Activated B cell treated with CpG ODN at 0.5 μM for 24 hours (primary cell): ENCODE measurements at regions not wholly inside any gene's neighbourhood (a gene's known extent, or its start where the extent isn't known, plus 50 kb on each side); places are given as distances from the start of the nearest gene placed in this dataset.

Experiments
- ATAC-seq: fragments of 200-7000 bp; cut with Tn5 transposase; one replicate; pipeline ENCODE4 v1.10.0; 2021; ENCODE audit warnings: low read depth, mild to moderate bottlenecking, moderate library complexity
- CTCF ChIA-PET: fragments of 350-600 bp; sonication (Branson Sonifier 250); formaldehyde crosslinking; loops from one replicate; lab custom pipeline; 2021; ENCODE audit warnings: antibody characterized with exemption; lab: Charles Lee
- POLR2A ChIA-PET: fragments of 350-600 bp; sonication (Branson Sonifier 250); formaldehyde crosslinking; loops from one replicate; lab custom pipeline; 2021; ENCODE audit warnings: antibody characterized with exemption; lab: Charles Lee
- DNase-seq: peaks from one replicate; pipeline ENCODE4 v3.0.0; 2022
- H3K27ac Mint-ChIP-seq: one replicate; pipeline ENCODE4 v1.8.0; 2020; ENCODE audit warnings: mixed read lengths
- H3K27me3 Mint-ChIP-seq: one replicate; pipeline ENCODE4 v1.8.0; 2021; ENCODE audit warnings: mixed read lengths
- H3K36me3 Mint-ChIP-seq: one replicate; pipeline ENCODE4 v1.8.0; 2021; ENCODE audit warnings: low read depth, mixed read lengths
- H3K4me1 Mint-ChIP-seq: one replicate; pipeline ENCODE4 v1.8.0; 2021; ENCODE audit warnings: mixed read lengths
- H3K4me3 Mint-ChIP-seq: one replicate; pipeline ENCODE4 v1.8.0; 2020; ENCODE audit warnings: mild to moderate bottlenecking, mixed read lengths
- H3K9me3 Mint-ChIP-seq: one replicate; pipeline ENCODE4 v1.8.0; 2020; ENCODE audit warnings: mixed read lengths
- intact Hi-C: fragments of 100-400 bp; cut with micrococcal nuclease; formaldehyde crosslinking; loops from one replicate; pipeline ENCODE4 v1.15.1; 2024
- TF ChIP-seq, protein P1 (sequence below): fragments of 200-600 bp; IDR thresholded peaks from one replicate; pipeline ENCODE4 v1.8.0; 2022; ENCODE audit warnings: antibody characterized with exemption, mild to moderate bottlenecking

DNA sequence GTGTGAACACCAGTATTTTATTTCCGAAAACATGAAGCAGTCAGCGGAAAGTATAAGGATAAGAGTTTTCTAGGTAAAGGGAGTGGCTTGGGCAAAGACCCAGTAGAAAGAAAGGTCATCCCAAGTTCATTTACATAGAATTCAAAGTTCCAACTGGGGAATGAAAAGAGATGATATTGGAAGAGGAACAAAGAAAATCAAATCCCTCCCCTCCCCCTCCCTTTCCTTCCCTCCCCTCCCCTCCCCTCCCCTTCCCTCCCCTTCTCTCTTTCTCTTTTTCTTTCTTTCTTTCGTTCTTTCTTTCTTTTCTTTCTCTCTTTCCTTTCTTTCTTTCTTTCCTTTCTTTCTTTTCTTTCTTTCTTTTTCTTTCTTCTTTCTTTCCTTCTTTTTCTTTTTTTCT lies 675.7 kb upstream of the NRXN1 start:
- ATAC-seq, result no peak
- Mint-ChIP-seq H3K4me1 (no peaks in the 10 kb centered on the region), H3K9me3 (peaks cover 5% of the 10 kb centered on the region), H3K27me3 (no peaks in the 10 kb centered on the region), H3K36me3 (no peaks in the 10 kb centered on the region), H3K27ac (no peak overlapping the region), H3K4me3 (no peak overlapping the region)
- intact Hi-C loops, result no loop called here
- TF ChIP-seq, protein P1, sequence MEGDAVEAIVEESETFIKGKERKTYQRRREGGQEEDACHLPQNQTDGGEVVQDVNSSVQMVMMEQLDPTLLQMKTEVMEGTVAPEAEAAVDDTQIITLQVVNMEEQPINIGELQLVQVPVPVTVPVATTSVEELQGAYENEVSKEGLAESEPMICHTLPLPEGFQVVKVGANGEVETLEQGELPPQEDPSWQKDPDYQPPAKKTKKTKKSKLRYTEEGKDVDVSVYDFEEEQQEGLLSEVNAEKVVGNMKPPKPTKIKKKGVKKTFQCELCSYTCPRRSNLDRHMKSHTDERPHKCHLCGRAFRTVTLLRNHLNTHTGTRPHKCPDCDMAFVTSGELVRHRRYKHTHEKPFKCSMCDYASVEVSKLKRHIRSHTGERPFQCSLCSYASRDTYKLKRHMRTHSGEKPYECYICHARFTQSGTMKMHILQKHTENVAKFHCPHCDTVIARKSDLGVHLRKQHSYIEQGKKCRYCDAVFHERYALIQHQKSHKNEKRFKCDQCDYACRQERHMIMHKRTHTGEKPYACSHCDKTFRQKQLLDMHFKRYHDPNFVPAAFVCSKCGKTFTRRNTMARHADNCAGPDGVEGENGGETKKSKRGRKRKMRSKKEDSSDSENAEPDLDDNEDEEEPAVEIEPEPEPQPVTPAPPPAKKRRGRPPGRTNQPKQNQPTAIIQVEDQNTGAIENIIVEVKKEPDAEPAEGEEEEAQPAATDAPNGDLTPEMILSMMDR, result no peak
- ChIA-PET CTCF (no interaction called here), POLR2A (no interaction called here)
- no peak for DNase-seq

DNA sequence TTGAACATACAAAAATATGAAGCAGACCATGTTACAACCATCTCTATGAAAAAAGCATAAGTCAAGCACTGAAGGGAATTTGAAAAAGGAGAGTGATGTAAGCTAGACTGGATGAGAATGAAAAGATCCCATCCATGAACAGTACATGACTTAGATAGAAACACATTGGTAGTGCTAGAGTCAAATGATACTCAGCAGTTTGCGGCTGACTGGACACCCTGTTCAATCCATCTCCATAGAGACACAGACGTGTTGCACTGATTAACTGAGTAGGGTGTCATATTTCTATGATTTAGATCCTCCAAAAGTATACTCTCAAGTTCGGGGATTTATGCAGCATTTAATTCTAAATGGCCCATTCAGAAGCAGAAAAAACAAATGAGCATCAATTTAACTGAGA lies 674.3 kb upstream of the NRXN1 start:
- no peak overlapping the region for H3K4me3 Mint-ChIP-seq
- intact Hi-C loops, result no loop called here
- TF ChIP-seq, protein P1, result no peak
- ATAC-seq, result no peak
- no peaks in the 10 kb centered on the region for H3K4me1 Mint-ChIP-seq
- H3K27me3 Mint-ChIP-seq, result no peaks in the 10 kb centered on the region
- peaks cover 3% of the 10 kb centered on the region for H3K9me3 Mint-ChIP-seq
- ChIA-PET CTCF (no interaction called here), POLR2A (no interaction called here)
- no peak for DNase-seq
- no peak overlapping the region for H3K27ac Mint-ChIP-seq
- H3K36me3 Mint-ChIP-seq, result no peaks in the 10 kb centered on the region

GRCh38 chr2:51705417-51705816 lies 673.5 kb upstream of the NRXN1 start:
- Mint-ChIP-seq H3K4me1 (no peaks in the 10 kb centered on the region), H3K36me3 (no peaks in the 10 kb centered on the region), H3K27ac (no peak overlapping the region), H3K9me3 (peaks cover 3% of the 10 kb centered on the region), H3K4me3 (no peak overlapping the region), H3K27me3 (no peaks in the 10 kb centered on the region)
- TF ChIP-seq, protein P1, result no peak
- CTCF ChIA-PET, result no interaction called here
- intact Hi-C loops, result no loop called here
- DNase-seq, result no peak
- POLR2A ChIA-PET, result no interaction called here
- ATAC-seq, result no peak

DNA sequence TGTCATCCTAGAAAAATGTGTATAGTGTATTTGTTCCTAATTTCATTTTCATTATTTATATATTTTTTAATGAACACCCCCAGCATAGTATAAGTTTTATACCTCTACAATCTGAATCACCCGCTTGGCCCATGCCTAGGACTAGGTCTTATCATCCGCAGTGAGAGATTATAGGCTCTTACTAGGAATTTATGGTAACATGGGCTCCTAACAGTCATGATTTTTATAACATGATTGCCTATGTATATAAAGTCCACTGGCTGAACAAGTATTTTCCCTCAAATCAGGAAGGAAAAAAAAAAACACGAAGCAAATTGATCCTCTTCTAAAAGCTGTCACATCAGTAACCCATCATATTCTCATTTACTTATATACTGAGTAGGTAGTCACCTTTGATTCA lies 666.1 kb upstream of the NRXN1 start:
- Mint-ChIP-seq H3K4me1 (no peaks in the 10 kb centered on the region), H3K36me3 (no peaks in the 10 kb centered on the region), H3K4me3 (no peak overlapping the region), H3K9me3 (no peaks in the 10 kb centered on the region), H3K27ac (no peak overlapping the region), H3K27me3 (no peaks in the 10 kb centered on the region)
- ATAC-seq (no peak), DNase-seq (no peak)
- ChIA-PET POLR2A (no interaction called here), CTCF (no interaction called here)
- intact Hi-C loops, result no loop called here
- TF ChIP-seq, protein P1, result no peak

DNA sequence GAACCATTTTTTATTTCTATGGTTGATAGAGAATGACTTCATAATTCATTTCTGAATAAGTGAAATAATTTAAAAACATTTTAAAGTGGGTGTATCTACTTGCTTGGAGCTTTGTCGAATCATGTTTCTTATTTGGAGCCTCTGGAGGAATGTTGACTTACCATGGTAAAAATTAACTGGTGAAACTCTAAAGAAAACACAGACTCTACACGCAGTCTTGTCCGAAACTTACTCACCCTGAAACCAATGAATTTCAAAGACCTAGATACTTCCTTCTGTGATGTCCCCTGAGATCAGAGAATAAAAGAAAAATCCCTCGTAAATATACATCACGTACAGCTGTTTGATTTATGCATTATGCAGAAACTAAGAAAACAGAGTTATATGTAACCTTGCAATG lies 665.2 kb upstream of the NRXN1 start:
- no peaks in the 10 kb centered on the region for H3K36me3 Mint-ChIP-seq
- ChIA-PET CTCF (no interaction called here), POLR2A (no interaction called here)
- no peak overlapping the region for H3K4me3 Mint-ChIP-seq
- intact Hi-C loops, result no loop called here
- H3K27me3 Mint-ChIP-seq, result no peaks in the 10 kb centered on the region
- no peak for ATAC-seq
- no peaks in the 10 kb centered on the region for H3K9me3 Mint-ChIP-seq
- DNase-seq, result no peak
- TF ChIP-seq, protein P1, result no peak
- H3K4me1 Mint-ChIP-seq, result no peaks in the 10 kb centered on the region
- H3K27ac Mint-ChIP-seq, result no peak overlapping the region
